Superior temporal gyrus (tissue), 1 donor: ENCODE measurements at regions not wholly inside any gene's neighbourhood (a gene's known extent, or its start where the extent isn't known, plus 50 kb on each side); places are given as distances from the start of the nearest gene placed in this dataset.
"Not testable (repeated sequence)": the region's sequence is repeated elsewhere in the genome, so short reads cannot be mapped to it uniquely, and the experiment has no call there.

ENCODE experiments used
- DNase-seq: peaks from one replicate; pipeline ENCODE4 v3.0.0-alpha.2; 2016; ENCODE audit errors: extremely low spot score

GRCh38 chr15:30195355-30196008 lies 60.6 kb downstream of the GOLGA8T start:
- not testable (repeated sequence) for DNase-seq

GRCh38 chr15:30196009-30196375 lies 61.1 kb downstream of the GOLGA8T start:
- not testable (repeated sequence) for DNase-seq

- DNase-seq = not testable (repeated sequence)
These were observed 61.9 kb downstream of the GOLGA8T start for GRCh38 chr15:30196769-30197168.

- not testable (repeated sequence) for DNase-seq
These were observed 66.7 kb downstream of the GOLGA8T start for GRCh38 chr15:30201517-30201916.

GRCh38 chr15:30213733-30214132 lies 78.9 kb downstream of the GOLGA8T start:
- DNase-seq = not testable (repeated sequence)

- not testable (repeated sequence) for DNase-seq
These were observed 87.0 kb downstream of the GOLGA8T start for GRCh38 chr15:30221803-30222202.

GRCh38 chr15:30222798-30223591 lies 88.1 kb downstream of the GOLGA8T start:
- DNase-seq = not testable (repeated sequence)

GRCh38 chr15:30225233-30225891 lies 90.5 kb downstream of the GOLGA8T start:
- DNase-seq = not testable (repeated sequence)

GRCh38 chr15:30261432-30262141 lies 126.7 kb downstream of the GOLGA8T start:
- peak; percentile 0 for DNase-seq

GRCh38 chr15:30262142-30262460 lies 127.2 kb downstream of the GOLGA8T start:
- DNase-seq = not testable (repeated sequence)

GRCh38 chr15:30264000-30264399 lies 129.1 kb downstream of the GOLGA8T start:
- not testable (repeated sequence) for DNase-seq

GRCh38 chr15:30295150-30295844 lies 98.0 kb downstream of the CHRFAM7A start:
- not testable (repeated sequence) for DNase-seq

- DNase-seq = not testable (repeated sequence)
These were observed 89.4 kb downstream of the CHRFAM7A start for GRCh38 chr15:30303968-30304367.
